WERI-Rb-1 (cell line): ENCODE measurements at regions not wholly inside any gene's neighbourhood (a gene's known extent, or its start where the extent isn't known, plus 50 kb on each side); places are given as distances from the start of the nearest gene placed in this dataset.

Experiments used
- DNase-seq: peaks from one replicate; pipeline ENCODE4 v3.0.0-alpha.2; 2020
- H3K27ac ChIP-seq: fragments of 250-450 bp; sonication (Bioruptor Pico); 2 replicates; pipeline ENCODE4 v1.5.1; 2020; ENCODE audit warnings: mild to moderate bottlenecking, moderate library complexity
- H3K27me3 ChIP-seq: fragments of 250-450 bp; sonication (Bioruptor Pico); 2 replicates; pipeline ENCODE4 v1.5.1; 2021; ENCODE audit warnings: mild to moderate bottlenecking, low read depth, moderate library complexity; ENCODE audit not compliant: insufficient read depth, severe bottlenecking
- H3K36me3 ChIP-seq: fragments of 250-450 bp; sonication (Bioruptor Pico); 2 replicates; pipeline ENCODE4 v1.5.1; 2020; ENCODE audit warnings: mild to moderate bottlenecking, moderate library complexity
- H3K4me3 ChIP-seq: 2 replicates; pipeline ENCODE4 v1.5.1; 2011; ENCODE audit warnings: low read depth, mild to moderate bottlenecking, control low read depth, low read length
- H3K9me3 ChIP-seq: fragments of 250-450 bp; sonication (Bioruptor Pico); 2 replicates; pipeline ENCODE4 v1.5.1; 2021; ENCODE audit warnings: mild to moderate bottlenecking, moderate library complexity; ENCODE audit not compliant: severe bottlenecking
- TF ChIP-seq, protein P1 (sequence below): IDR thresholded peaks from 2 replicates; pipeline ENCODE4 v1.5.1; 2011; ENCODE audit warnings: low read depth, mild to moderate bottlenecking, control low read depth, inconsistent platforms, low read length

DNA sequence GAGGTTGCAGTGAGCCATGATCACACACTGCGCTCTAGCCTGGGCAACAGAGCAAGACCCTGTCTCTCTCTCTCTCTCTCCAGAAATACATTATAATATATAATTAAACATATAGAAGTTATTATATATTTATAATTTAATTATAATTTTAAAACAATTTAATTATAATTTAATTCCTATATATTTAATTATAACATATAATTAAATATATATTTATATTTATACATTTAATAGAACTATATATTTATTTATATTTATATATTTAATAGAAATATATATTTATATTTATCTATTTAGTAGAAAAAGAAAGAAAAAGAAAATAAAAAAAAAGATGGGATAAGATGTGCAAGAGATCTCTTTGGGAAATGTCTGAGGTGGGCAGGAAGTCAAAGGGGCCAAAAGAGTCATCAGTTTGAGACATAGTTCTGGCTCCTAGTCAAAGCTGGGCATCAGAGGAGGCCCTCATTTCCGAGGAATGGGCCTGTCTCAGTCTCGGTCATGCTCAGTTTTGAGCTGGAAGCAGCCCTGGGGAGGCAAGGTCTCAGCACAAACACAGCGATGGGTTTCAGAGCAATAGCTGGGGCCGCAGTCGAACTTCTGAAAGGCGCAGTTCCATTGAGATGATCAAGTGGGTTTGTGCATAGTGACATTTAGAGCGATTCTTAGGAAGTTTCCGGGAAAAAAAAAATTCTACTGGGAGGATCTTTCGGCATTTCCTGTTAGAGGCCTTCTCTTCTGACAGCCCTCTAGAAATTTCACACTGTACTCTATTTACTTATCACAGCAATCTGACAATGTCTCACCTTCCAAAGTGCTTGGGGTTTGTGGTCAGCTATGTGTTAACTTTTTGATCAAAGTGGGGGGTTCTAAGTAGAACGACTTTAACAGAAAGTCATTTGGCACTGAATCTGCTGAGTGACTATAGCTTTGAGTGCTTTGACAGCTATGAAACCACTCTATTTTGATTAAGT lies 58.7 kb upstream of the GZMB start:
- Histone ChIP-seq H3K9me3 (no peaks in the 10 kb centered on the region), H3K4me3 (no peak overlapping the region), H3K27ac (no peak overlapping the region), H3K36me3 (no peaks in the 10 kb centered on the region), H3K27me3 (peaks cover 35% of the 10 kb centered on the region)
- TF ChIP-seq, protein P1, sequence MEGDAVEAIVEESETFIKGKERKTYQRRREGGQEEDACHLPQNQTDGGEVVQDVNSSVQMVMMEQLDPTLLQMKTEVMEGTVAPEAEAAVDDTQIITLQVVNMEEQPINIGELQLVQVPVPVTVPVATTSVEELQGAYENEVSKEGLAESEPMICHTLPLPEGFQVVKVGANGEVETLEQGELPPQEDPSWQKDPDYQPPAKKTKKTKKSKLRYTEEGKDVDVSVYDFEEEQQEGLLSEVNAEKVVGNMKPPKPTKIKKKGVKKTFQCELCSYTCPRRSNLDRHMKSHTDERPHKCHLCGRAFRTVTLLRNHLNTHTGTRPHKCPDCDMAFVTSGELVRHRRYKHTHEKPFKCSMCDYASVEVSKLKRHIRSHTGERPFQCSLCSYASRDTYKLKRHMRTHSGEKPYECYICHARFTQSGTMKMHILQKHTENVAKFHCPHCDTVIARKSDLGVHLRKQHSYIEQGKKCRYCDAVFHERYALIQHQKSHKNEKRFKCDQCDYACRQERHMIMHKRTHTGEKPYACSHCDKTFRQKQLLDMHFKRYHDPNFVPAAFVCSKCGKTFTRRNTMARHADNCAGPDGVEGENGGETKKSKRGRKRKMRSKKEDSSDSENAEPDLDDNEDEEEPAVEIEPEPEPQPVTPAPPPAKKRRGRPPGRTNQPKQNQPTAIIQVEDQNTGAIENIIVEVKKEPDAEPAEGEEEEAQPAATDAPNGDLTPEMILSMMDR, result no peak
- no peak for DNase-seq

DNA sequence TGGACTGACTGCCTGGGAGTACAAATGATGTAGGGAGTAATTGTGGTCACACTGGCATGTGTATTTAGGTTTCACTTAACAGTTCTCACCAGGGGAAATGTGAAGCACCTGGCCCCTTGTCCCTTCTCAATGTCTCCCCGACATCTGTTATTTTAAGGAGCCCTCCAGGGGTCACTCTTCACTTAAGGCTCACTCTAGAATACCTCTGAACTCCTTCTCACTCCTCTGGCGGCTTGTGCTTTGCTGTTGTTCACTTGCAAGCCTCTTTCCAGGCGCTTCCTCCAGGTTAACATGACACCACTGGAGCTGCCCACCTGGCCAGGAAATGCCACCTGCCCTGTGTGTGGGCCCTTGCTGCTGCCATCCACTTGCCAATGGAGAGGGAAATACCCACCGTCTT lies 56.5 kb upstream of the GZMB start:
- Histone ChIP-seq H3K27ac (no peak overlapping the region), H3K36me3 (no peaks in the 10 kb centered on the region), H3K27me3 (peaks cover 46% of the 10 kb centered on the region), H3K9me3 (no peaks in the 10 kb centered on the region), H3K4me3 (no peak overlapping the region)
- DNase-seq, result no peak
- TF ChIP-seq, protein P1, result no peak

DNA sequence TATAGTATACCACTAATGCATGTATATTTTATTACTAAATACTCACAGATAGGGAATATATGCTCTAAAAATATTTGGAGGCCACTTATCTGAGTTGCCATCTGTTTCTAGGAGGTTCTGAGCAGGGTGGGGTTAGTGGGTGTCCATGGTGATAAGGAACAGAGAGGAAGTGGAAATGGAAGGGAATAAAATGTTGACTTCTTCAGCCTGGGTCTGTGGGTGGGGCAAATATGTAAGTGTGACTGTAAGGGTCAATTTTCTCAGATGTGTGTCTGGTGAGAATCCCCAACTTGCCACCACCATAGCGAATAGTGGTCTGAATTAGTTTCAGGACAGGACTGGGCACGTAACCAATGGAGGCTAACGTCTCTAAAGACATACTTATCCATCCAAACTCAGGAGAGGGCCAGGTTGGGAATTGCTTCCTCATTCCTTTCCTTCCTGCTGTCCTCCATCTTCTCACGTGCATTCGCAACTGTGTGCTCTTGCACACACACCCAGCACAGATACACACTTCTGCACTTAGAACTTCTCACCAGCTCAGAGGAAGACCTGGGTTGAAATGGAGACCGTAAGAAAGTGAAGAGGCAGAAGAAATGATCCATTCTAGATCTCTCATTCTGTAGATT lies 54.2 kb upstream of the GZMB start:
- TF ChIP-seq, protein P1, result no peak
- no peak overlapping the region for H3K4me3 ChIP-seq
- H3K9me3 ChIP-seq, result no peaks in the 10 kb centered on the region
- peaks cover 69% of the 10 kb centered on the region for H3K27me3 ChIP-seq
- no peak for DNase-seq
- no peaks in the 10 kb centered on the region for H3K36me3 ChIP-seq
- no peak overlapping the region for H3K27ac ChIP-seq
